HEK293 (cell line): ENCODE measurements at regions not wholly inside any gene's neighbourhood (a gene's known extent, or its start where the extent isn't known, plus 50 kb on each side); places are given as distances from the start of the nearest gene placed in this dataset.
A peak's percentile ranks its signal among the peaks of the same experiment; 100 is the strongest.
"Not testable (repeated sequence)": the region's sequence is repeated elsewhere in the genome, so short reads cannot be mapped to it uniquely, and the experiment has no call there.

Source experiments
- CTCF ChIA-PET: fragments of 350-600 bp; formaldehyde crosslinking; extraction: SDS; loops from one replicate; lab custom pipeline; 2021; ENCODE audit warnings: antibody characterized with exemption; lab: Yijun Ruan, JAX
- POLR2A ChIA-PET: fragments of 300-600 bp; formaldehyde crosslinking; extraction: SDS; loops from one replicate; lab custom pipeline; 2020; ENCODE audit warnings: antibody characterized with exemption, inconsistent platforms; lab: Yijun Ruan, JAX
- H3K27ac ChIP-seq: fragments of 200-500 bp; sonication (Bioruptor generic); 2 replicates; pipeline ENCODE4 v1.5.1; 2014; ENCODE audit warnings: low read depth, low read length, control low read depth, inconsistent platforms; ENCODE audit errors: extremely low read depth
- H3K36me3 ChIP-seq, 2 experiments: fragments of 200-500 bp in 1 of 2; sonication (Bioruptor generic) in 1 of 2; 1 replicate in 1 of 2; 2 replicates in 1 of 2; pipeline ENCODE4 v1.5.1; 2014 to 2017; ENCODE audit warnings: inconsistent platforms in 2 of 2, low read length in 2 of 2; ENCODE audit not compliant: control insufficient read depth in 2 of 2, insufficient read depth in 1 of 2
- H3K4me1 ChIP-seq: fragments of 200-500 bp; sonication (Bioruptor generic); 2 replicates; pipeline ENCODE4 v1.5.1; 2014; ENCODE audit warnings: mild to moderate bottlenecking, low read length, inconsistent platforms; ENCODE audit not compliant: control insufficient read depth, insufficient read depth
- H3K4me3 ChIP-seq: 2 replicates; pipeline ENCODE4 v1.5.1; 2011; ENCODE audit warnings: low read depth, mild to moderate bottlenecking, control low read depth, low read length, moderate library complexity
- H3K9me3 ChIP-seq: fragments of 200-500 bp; sonication (Bioruptor generic); 2 replicates; pipeline ENCODE4 v1.5.1; 2014; ENCODE audit warnings: low read depth, low read length, inconsistent platforms; ENCODE audit not compliant: control insufficient read depth, insufficient read depth
- GLI4 ChIP-seq: fragments of 450-650 bp; formaldehyde crosslinking; IDR thresholded peaks from 2 replicates; pipeline ENCODE4 v1.5.1; 2016; ENCODE audit warnings: missing biosample characterization, missing genetic modification characterization
- HOXC10 ChIP-seq: sonication (generic); formaldehyde crosslinking; IDR thresholded peaks from 2 replicates; pipeline ENCODE4 v1.8.1; 2023; ENCODE audit warnings: mild to moderate bottlenecking, missing genetic modification reagents
- KLF7 ChIP-seq: fragments of 450-650 bp; formaldehyde crosslinking; IDR thresholded peaks from 2 replicates; pipeline ENCODE4 v1.5.1; 2016; ENCODE audit warnings: missing biosample characterization, missing genetic modification characterization, borderline replicate concordance
- SETDB1 ChIP-seq: IDR thresholded peaks from one replicate; pipeline ENCODE4 v1.6.1; 2017; ENCODE audit warnings: mild to moderate bottlenecking, low read length, moderate library complexity, mixed read lengths; ENCODE audit not compliant: insufficient read length
- TRIM28 ChIP-seq: IDR thresholded peaks from 2 replicates; pipeline ENCODE4 v1.6.1; 2011; ENCODE audit warnings: low read length, control low read depth, borderline replicate concordance
- YY1 ChIP-seq: fragments of 450-650 bp; formaldehyde crosslinking; IDR thresholded peaks from 2 replicates; pipeline ENCODE4 v1.5.1; 2018; ENCODE audit warnings: missing biosample characterization, missing genetic modification characterization
- YY2 ChIP-seq: fragments of 450-650 bp; formaldehyde crosslinking; IDR thresholded peaks from 2 replicates; pipeline ENCODE4 v1.5.1; 2016; ENCODE audit warnings: missing biosample characterization, missing genetic modification characterization
- ZBTB1 ChIP-seq: fragments of 450-650 bp; formaldehyde crosslinking; IDR thresholded peaks from 2 replicates; pipeline ENCODE4 v1.5.1; 2016; ENCODE audit warnings: missing biosample characterization, missing genetic modification characterization
- ZNF138 ChIP-seq: fragments of 450-650 bp; formaldehyde crosslinking; IDR thresholded peaks from 2 replicates; pipeline ENCODE4 v1.5.1; 2016; ENCODE audit warnings: missing biosample characterization, missing genetic modification characterization, borderline replicate concordance
- ZNF146 ChIP-seq: fragments of 450-650 bp; formaldehyde crosslinking; IDR thresholded peaks from 2 replicates; pipeline ENCODE4 v1.5.1; 2016; ENCODE audit warnings: missing biosample characterization, missing genetic modification characterization
- ZNF157 ChIP-seq: fragments of 450-650 bp; formaldehyde crosslinking; IDR thresholded peaks from 2 replicates; pipeline ENCODE4 v1.5.1; 2016; ENCODE audit warnings: missing biosample characterization, missing genetic modification characterization
- ZNF223 ChIP-seq: fragments of 450-650 bp; formaldehyde crosslinking; IDR thresholded peaks from 2 replicates; pipeline ENCODE4 v1.5.1; 2016; ENCODE audit warnings: missing biosample characterization, missing genetic modification characterization
- ZNF292 ChIP-seq: fragments of 450-650 bp; formaldehyde crosslinking; IDR thresholded peaks from 2 replicates; pipeline ENCODE4 v1.5.1; 2016; ENCODE audit warnings: low read depth, missing biosample characterization, missing genetic modification characterization, borderline replicate concordance
- ZNF433 ChIP-seq: fragments of 450-650 bp; formaldehyde crosslinking; IDR thresholded peaks from 2 replicates; pipeline ENCODE4 v1.5.1; 2016; ENCODE audit warnings: missing biosample characterization, missing genetic modification characterization, low read depth
- ZNF510 ChIP-seq: fragments of 450-650 bp; formaldehyde crosslinking; IDR thresholded peaks from 2 replicates; pipeline ENCODE4 v1.5.1; 2018; ENCODE audit warnings: mild to moderate bottlenecking, missing genetic modification characterization, missing biosample characterization; ENCODE audit not compliant: insufficient replicate concordance
- ZNF514 ChIP-seq: fragments of 450-650 bp; formaldehyde crosslinking; IDR thresholded peaks from 2 replicates; pipeline ENCODE4 v1.5.1; 2016; ENCODE audit warnings: missing biosample characterization, missing genetic modification characterization
- ZNF530 ChIP-seq: fragments of 450-650 bp; formaldehyde crosslinking; IDR thresholded peaks from 2 replicates; pipeline ENCODE4 v1.5.1; 2016; ENCODE audit warnings: low read depth, missing biosample characterization, missing genetic modification characterization
- ZNF544 ChIP-seq: fragments of 450-650 bp; formaldehyde crosslinking; IDR thresholded peaks from 2 replicates; pipeline ENCODE4 v1.5.0; 2017; ENCODE audit warnings: missing biosample characterization, missing genetic modification characterization
- ZNF558 ChIP-seq: fragments of 450-650 bp; formaldehyde crosslinking; IDR thresholded peaks from 2 replicates; pipeline ENCODE4 v1.5.1; 2016; ENCODE audit warnings: missing biosample characterization, missing genetic modification characterization
- ZNF560 ChIP-seq: fragments of 450-650 bp; formaldehyde crosslinking; IDR thresholded peaks from 2 replicates; pipeline ENCODE4 v1.5.1; 2017; ENCODE audit warnings: missing biosample characterization, missing genetic modification characterization, borderline replicate concordance
- ZNF561 ChIP-seq: fragments of 450-650 bp; IDR thresholded peaks from 2 replicates; pipeline ENCODE4 v1.5.1; 2018; ENCODE audit warnings: missing biosample characterization, missing genetic modification characterization, borderline replicate concordance
- ZNF596 ChIP-seq: fragments of 450-650 bp; IDR thresholded peaks from 2 replicates; pipeline ENCODE4 v1.5.0; 2018; ENCODE audit warnings: missing biosample characterization, mild to moderate bottlenecking, missing genetic modification characterization, moderate library complexity
- ZNF600 ChIP-seq: fragments of 450-650 bp; formaldehyde crosslinking; IDR thresholded peaks from 2 replicates; pipeline ENCODE4 v1.5.1; 2016; ENCODE audit warnings: missing biosample characterization, missing genetic modification characterization
- ZSCAN23 ChIP-seq: fragments of 450-650 bp; formaldehyde crosslinking; IDR thresholded peaks from 2 replicates; pipeline ENCODE4 v1.5.1; 2016; ENCODE audit warnings: missing biosample characterization, missing genetic modification characterization
- TF ChIP-seq, protein P1 (sequence below): fragments of 450-650 bp; formaldehyde crosslinking; IDR thresholded peaks from 2 replicates; pipeline ENCODE4 v1.5.1; 2016; ENCODE audit warnings: missing biosample characterization, missing genetic modification characterization

DNA sequence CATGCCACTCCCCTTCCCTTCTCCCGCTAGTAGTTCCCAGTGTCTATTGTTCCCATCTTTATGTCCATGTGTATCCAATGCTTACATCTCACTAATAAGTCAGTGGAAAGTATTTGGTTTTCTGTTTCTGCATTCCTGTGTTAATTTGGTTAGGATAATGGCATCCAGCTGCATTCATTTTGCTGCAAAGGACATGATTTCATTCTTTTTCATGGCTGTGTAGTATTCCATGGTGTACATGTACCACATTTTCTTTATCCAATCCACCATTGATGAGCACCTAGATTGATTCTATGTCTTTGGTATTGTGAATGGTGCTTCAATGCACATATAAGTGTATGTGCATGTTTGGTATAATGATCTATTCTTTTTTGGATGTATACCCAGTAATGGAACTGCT lies 502.5 kb upstream of the MAP2 start:
- CTCF ChIA-PET, POLR2A ChIA-PET, H3K4me1 ChIP-seq, H3K36me3 ChIP-seq, H3K27ac ChIP-seq, H3K9me3 ChIP-seq, H3K4me3 ChIP-seq: not testable (repeated sequence)
- 0 out of 2 replicates have a peak, but pooled peaks have one; percentile 27 for TF ChIP-seq ZNF146 (tag by site-specific recombination)

DNA sequence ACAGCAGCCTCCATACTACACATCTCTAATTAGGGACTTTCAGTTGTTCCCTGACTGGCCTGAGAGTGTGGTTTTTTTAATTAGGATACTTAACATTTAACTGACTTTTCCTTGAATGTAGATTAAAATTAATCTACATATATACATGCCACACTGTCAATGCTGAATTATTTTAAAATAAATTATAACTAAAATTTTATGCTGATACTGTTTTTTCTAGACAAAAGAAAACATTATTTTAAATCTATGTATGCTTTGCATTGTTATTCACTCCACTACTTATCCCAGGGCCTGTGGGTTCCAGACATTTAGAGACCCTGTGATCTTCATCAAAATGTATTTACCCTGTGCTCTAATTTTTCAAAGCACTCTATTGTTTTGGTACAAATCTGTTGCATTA lies 496.0 kb upstream of the MAP2 start:
- CTCF ChIA-PET: no interaction called here
- Histone ChIP-seq H3K36me3 (no peaks in the 10 kb centered on the region), H3K27ac (no peak overlapping the region), H3K9me3 (no peaks in the 10 kb centered on the region)
- TF ChIP-seq ZNF514 (no peak), TRIM28 (no peak), ZNF560 (tag by site-specific recombination) (no peak), YY2 (no peak), ZNF138 (no peak), ZNF596 (tag by site-specific recombination) (no peak), ZNF433 (tag by site-specific recombination) (no peak), ZSCAN23 (tag by site-specific recombination) (no peak), ZNF530 (no peak), YY1 (tag by site-specific recombination) (no peak), ZNF558 (tag by site-specific recombination) (no peak), GLI4 (tag by site-specific recombination) (no peak), ZNF544 (tag by site-specific recombination) (no peak), ZNF292 (tag by site-specific recombination) (no peak), ZNF510 (tag by site-specific recombination) (no peak), ZNF561 (tag by site-specific recombination) (no peak), ZNF600 (tag by site-specific recombination) (no peak), HOXC10 (CRISPR knock-in tag) (no peak), ZNF223 (no peak)
- TF ChIP-seq, protein P1, sequence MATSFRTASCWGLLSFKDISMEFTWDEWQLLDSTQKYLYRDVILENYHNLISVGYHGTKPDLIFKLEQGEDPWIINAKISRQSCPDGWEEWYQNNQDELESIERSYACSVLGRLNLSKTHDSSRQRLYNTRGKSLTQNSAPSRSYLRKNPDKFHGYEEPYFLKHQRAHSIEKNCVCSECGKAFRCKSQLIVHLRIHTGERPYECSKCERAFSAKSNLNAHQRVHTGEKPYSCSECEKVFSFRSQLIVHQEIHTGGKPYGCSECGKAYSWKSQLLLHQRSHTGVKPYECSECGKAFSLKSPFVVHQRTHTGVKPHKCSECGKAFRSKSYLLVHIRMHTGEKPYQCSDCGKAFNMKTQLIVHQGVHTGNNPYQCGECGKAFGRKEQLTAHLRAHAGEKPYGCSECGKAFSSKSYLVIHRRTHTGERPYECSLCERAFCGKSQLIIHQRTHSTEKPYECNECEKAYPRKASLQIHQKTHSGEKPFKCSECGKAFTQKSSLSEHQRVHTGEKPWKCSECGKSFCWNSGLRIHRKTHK (tag by site-specific recombination): no peak
- TF ChIP-seq, all 188 proteins: peak for 0
- Histone ChIP-seq H3K4me3 (no peak overlapping the region), H3K4me1 (no peaks in the 10 kb centered on the region)
- POLR2A ChIA-PET: no interaction called here

GRCh38 chr2:208929139-208929864 lies 494.5 kb upstream of the MAP2 start:
- H3K9me3 ChIP-seq: no peaks in the 10 kb centered on the region
- ChIA-PET POLR2A (no interaction called here), CTCF (interaction anchor here (0.6 kb wide), 1 partner anchor 79 kb away, joined by 3 read pairs; no protein-coding TSS in a partner anchor)
- H3K4me3 ChIP-seq: no peak overlapping the region
- no peaks in the 10 kb centered on the region for H3K36me3 ChIP-seq
- H3K27ac ChIP-seq: no peak overlapping the region
- TF ChIP-seq TRIM28 (no peak), ZBTB1 (tag by site-specific recombination) (no peak), KLF7 (tag by site-specific recombination) (no peak), HOXC10 (CRISPR knock-in tag) (no peak), SETDB1 (no peak), ZNF157 (tag by site-specific recombination) (no peak)
- H3K4me1 ChIP-seq: no peaks in the 10 kb centered on the region
